ENCODE measurements at regions not wholly inside any gene's neighbourhood (a gene's known extent, or its start where the extent isn't known, plus 50 kb on each side); places are given as distances from the start of the nearest gene placed in this dataset.
"Not testable (repeated sequence)": the region's sequence is repeated elsewhere in the genome, so short reads cannot be mapped to it uniquely, and the experiment has no call there.

GRCh38 chrX:3911012-3911411 lies 197.6 kb upstream of the PRKX start:
- H3K9me3 ChIP-seq (ENCODE audit: control insufficient read depth, low read length); H3K36me3 ChIP-seq (ENCODE audit: control insufficient read depth in 1 of 2, insufficient read depth in 2 of 2, low read depth in 1 of 2, low read length in 2 of 2); H2BK15ac ChIP-seq (ENCODE audit: low read depth, poor library complexity, severe bottlenecking); H4K91ac ChIP-seq (ENCODE audit: low read length); H3K27me3 ChIP-seq (ENCODE audit: control insufficient read depth in 1 of 2, insufficient read depth in 1 of 2, low read length in 2 of 2); H2BK5ac ChIP-seq (ENCODE audit: low read depth, low read length, poor library complexity, severe bottlenecking); H3K4me1 ChIP-seq (ENCODE audit: control insufficient read depth, insufficient read depth, low read depth, low read length); H2AK5ac ChIP-seq (ENCODE audit: low read length, severe bottlenecking); H3K4me2 ChIP-seq (ENCODE audit: low read length, poor library complexity, severe bottlenecking); H2AFZ ChIP-seq (ENCODE audit: low read depth, low read length); H3K4ac ChIP-seq (ENCODE audit: low read depth in 1 of 2, low read length in 2 of 2); H3K27ac ChIP-seq (ENCODE audit: low read length, poor library complexity, severe bottlenecking); H3K14ac ChIP-seq (ENCODE audit: low read length in 2 of 2); H3K9ac ChIP-seq (ENCODE audit: low read length); H3K23ac ChIP-seq (ENCODE audit: low read length in 2 of 2); H3K79me1 ChIP-seq (replicated peaks; ENCODE audit: low read length, poor library complexity, severe bottlenecking); H4K8ac ChIP-seq (ENCODE audit: low read length); H3K4me3 ChIP-seq (ENCODE audit: insufficient read depth in 1 of 2, low read depth in 1 of 2, low read length in 2 of 2); H2BK120ac ChIP-seq (ENCODE audit: low read depth, low read length); DNase-seq; H2BK12ac ChIP-seq (ENCODE audit: low read length in 2 of 2); H3K18ac ChIP-seq (ENCODE audit: low read depth in 1 of 2, low read length in 2 of 2): not testable (repeated sequence)
- no CpG with 5 or more reads among the region's 6 CpGs for WGBS

- not testable (repeated sequence) for H3K27ac ChIP-seq (ENCODE audit: low read length, poor library complexity, severe bottlenecking); H3K14ac ChIP-seq (ENCODE audit: low read length in 2 of 2); H2BK5ac ChIP-seq (ENCODE audit: low read depth, low read length, poor library complexity, severe bottlenecking); H3K4me1 ChIP-seq (ENCODE audit: control insufficient read depth, insufficient read depth, low read depth, low read length); H3K9me3 ChIP-seq (ENCODE audit: control insufficient read depth, low read length); H3K27me3 ChIP-seq (ENCODE audit: control insufficient read depth in 1 of 2, insufficient read depth in 1 of 2, low read length in 2 of 2); H3K23ac ChIP-seq (ENCODE audit: low read length in 2 of 2); H3K36me3 ChIP-seq (ENCODE audit: control insufficient read depth in 1 of 2, insufficient read depth in 2 of 2, low read depth in 1 of 2, low read length in 2 of 2); H3K4ac ChIP-seq (ENCODE audit: low read depth in 1 of 2, low read length in 2 of 2); H2AFZ ChIP-seq (ENCODE audit: low read depth, low read length); H2BK120ac ChIP-seq (ENCODE audit: low read depth, low read length); H3K9ac ChIP-seq (ENCODE audit: low read length); H3K4me2 ChIP-seq (ENCODE audit: low read length, poor library complexity, severe bottlenecking); H3K79me1 ChIP-seq (replicated peaks; ENCODE audit: low read length, poor library complexity, severe bottlenecking); DNase-seq; H2BK15ac ChIP-seq (ENCODE audit: low read depth, poor library complexity, severe bottlenecking); H3K18ac ChIP-seq (ENCODE audit: low read depth in 1 of 2, low read length in 2 of 2); H3K4me3 ChIP-seq (ENCODE audit: insufficient read depth in 1 of 2, low read depth in 1 of 2, low read length in 2 of 2); H2AK5ac ChIP-seq (ENCODE audit: low read length, severe bottlenecking); H2BK12ac ChIP-seq (ENCODE audit: low read length in 2 of 2); H4K91ac ChIP-seq (ENCODE audit: low read length); H4K8ac ChIP-seq (ENCODE audit: low read length)
- WGBS = no CpG with 5 or more reads among the region's 5 CpGs
These were observed 197.2 kb upstream of the PRKX start for GRCh38 chrX:3910611-3911010.

GRCh38 chrX:3905522-3906258 lies 192.2 kb upstream of the PRKX start:
- H3K36me3 ChIP-seq (ENCODE audit: control insufficient read depth in 1 of 2, insufficient read depth in 2 of 2, low read depth in 1 of 2, low read length in 2 of 2); H2AFZ ChIP-seq (ENCODE audit: low read depth, low read length); H3K9me3 ChIP-seq (ENCODE audit: control insufficient read depth, low read length); H2AK5ac ChIP-seq (ENCODE audit: low read length, severe bottlenecking); H2BK12ac ChIP-seq (ENCODE audit: low read length in 2 of 2); H3K27ac ChIP-seq (ENCODE audit: low read length, poor library complexity, severe bottlenecking); H3K79me1 ChIP-seq (replicated peaks; ENCODE audit: low read length, poor library complexity, severe bottlenecking); H3K4me2 ChIP-seq (ENCODE audit: low read length, poor library complexity, severe bottlenecking); H3K4me3 ChIP-seq (ENCODE audit: insufficient read depth in 1 of 2, low read depth in 1 of 2, low read length in 2 of 2); H3K4ac ChIP-seq (ENCODE audit: low read depth in 1 of 2, low read length in 2 of 2); DNase-seq; H3K18ac ChIP-seq (ENCODE audit: low read depth in 1 of 2, low read length in 2 of 2); H2BK120ac ChIP-seq (ENCODE audit: low read depth, low read length); H3K4me1 ChIP-seq (ENCODE audit: control insufficient read depth, insufficient read depth, low read depth, low read length); H2BK15ac ChIP-seq (ENCODE audit: low read depth, poor library complexity, severe bottlenecking); H2BK5ac ChIP-seq (ENCODE audit: low read depth, low read length, poor library complexity, severe bottlenecking); H3K23ac ChIP-seq (ENCODE audit: low read length in 2 of 2); H4K91ac ChIP-seq (ENCODE audit: low read length); H3K14ac ChIP-seq (ENCODE audit: low read length in 2 of 2); H3K27me3 ChIP-seq (ENCODE audit: control insufficient read depth in 1 of 2, insufficient read depth in 1 of 2, low read length in 2 of 2); H4K8ac ChIP-seq (ENCODE audit: low read length); H3K9ac ChIP-seq (ENCODE audit: low read length): not testable (repeated sequence)
- WGBS = no CpG with 5 or more reads among the region's 19 CpGs

- not testable (repeated sequence) for H3K14ac ChIP-seq (ENCODE audit: low read length in 2 of 2); H3K4me2 ChIP-seq (ENCODE audit: low read length, poor library complexity, severe bottlenecking); H2AFZ ChIP-seq (ENCODE audit: low read depth, low read length); H3K23ac ChIP-seq (ENCODE audit: low read length in 2 of 2); H2BK12ac ChIP-seq (ENCODE audit: low read length in 2 of 2); H3K4ac ChIP-seq (ENCODE audit: low read depth in 1 of 2, low read length in 2 of 2); H3K79me1 ChIP-seq (replicated peaks; ENCODE audit: low read length, poor library complexity, severe bottlenecking); DNase-seq; H3K36me3 ChIP-seq (ENCODE audit: control insufficient read depth in 1 of 2, insufficient read depth in 2 of 2, low read depth in 1 of 2, low read length in 2 of 2); H3K4me1 ChIP-seq (ENCODE audit: control insufficient read depth, insufficient read depth, low read depth, low read length); H2BK5ac ChIP-seq (ENCODE audit: low read depth, low read length, poor library complexity, severe bottlenecking); H3K27me3 ChIP-seq (ENCODE audit: control insufficient read depth in 1 of 2, insufficient read depth in 1 of 2, low read length in 2 of 2); H2BK120ac ChIP-seq (ENCODE audit: low read depth, low read length); H4K8ac ChIP-seq (ENCODE audit: low read length); H2AK5ac ChIP-seq (ENCODE audit: low read length, severe bottlenecking); H3K18ac ChIP-seq (ENCODE audit: low read depth in 1 of 2, low read length in 2 of 2); H3K27ac ChIP-seq (ENCODE audit: low read length, poor library complexity, severe bottlenecking); H4K91ac ChIP-seq (ENCODE audit: low read length); H2BK15ac ChIP-seq (ENCODE audit: low read depth, poor library complexity, severe bottlenecking); H3K4me3 ChIP-seq (ENCODE audit: insufficient read depth in 1 of 2, low read depth in 1 of 2, low read length in 2 of 2); H3K9ac ChIP-seq (ENCODE audit: low read length); H3K9me3 ChIP-seq (ENCODE audit: control insufficient read depth, low read length)
- WGBS = no CpG with 5 or more reads among the region's 11 CpGs
These were observed 188.8 kb upstream of the PRKX start for GRCh38 chrX:3902222-3902621.

Measured in mesenchymal stem cell (in vitro differentiated cells and primary cell).